ENCODE measurements at regions not wholly inside any gene's neighbourhood (a gene's known extent, or its start where the extent isn't known, plus 50 kb on each side); places are given as distances from the start of the nearest gene placed in this dataset.

- TF ChIP-seq MAX (IDR thresholded peaks at IDR 0.05) (no peak), RAD21 (IDR thresholded peaks at IDR 0.05; ENCODE audit: low read depth) (no peak), TEAD4 (IDR thresholded peaks at IDR 0.05) (no peak), TAF1 (IDR thresholded peaks at IDR 0.05; ENCODE audit: low read depth) (no peak), YY1 (IDR thresholded peaks at IDR 0.05; ENCODE audit: low read depth) (no peak), CREB1 (IDR thresholded peaks at IDR 0.05; ENCODE audit: low read depth) (no peak), TCF12 (IDR thresholded peaks at IDR 0.05; ENCODE audit: low read depth) (no peak), CEBPB (IDR thresholded peaks at IDR 0.05) (no peak), FOXM1 (IDR thresholded peaks at IDR 0.05; ENCODE audit: borderline replicate concordance, low read depth) (no peak), USF1 (IDR thresholded peaks at IDR 0.05) (no peak), NFIC (IDR thresholded peaks at IDR 0.05) (no peak), EP300 (IDR thresholded peaks at IDR 0.05; ENCODE audit: borderline replicate concordance) (no peak), REST (IDR thresholded peaks at IDR 0.05; ENCODE audit: low read depth) (no peak), EGR1 (IDR thresholded peaks at IDR 0.05) (no peak), ZBTB7A (IDR thresholded peaks at IDR 0.05; ENCODE audit: low read depth) (no peak)
These were observed 254.5 kb downstream of the FAM43A start for GRCh38 chr3:194939949-194940770.

GRCh38 chr3:194941360-194941955 lies 255.8 kb downstream of the FAM43A start:
- TF ChIP-seq REST (IDR thresholded peaks at IDR 0.05; ENCODE audit: low read depth) (no peak), RAD21 (IDR thresholded peaks at IDR 0.05; ENCODE audit: low read depth) (no peak), CREB1 (IDR thresholded peaks at IDR 0.05; ENCODE audit: low read depth) (no peak), EGR1 (IDR thresholded peaks at IDR 0.05) (no peak), TCF12 (IDR thresholded peaks at IDR 0.05; ENCODE audit: low read depth) (no peak), TEAD4 (IDR thresholded peaks at IDR 0.05) (no peak), FOXM1 (IDR thresholded peaks at IDR 0.05; ENCODE audit: borderline replicate concordance, low read depth) (no peak), ZBTB7A (IDR thresholded peaks at IDR 0.05; ENCODE audit: low read depth) (no peak), NFIC (IDR thresholded peaks at IDR 0.05) (no peak), EP300 (IDR thresholded peaks at IDR 0.05; ENCODE audit: borderline replicate concordance) (no peak), CEBPB (IDR thresholded peaks at IDR 0.05) (no peak)

GRCh38 chr3:194941956-194942511 lies 256.4 kb downstream of the FAM43A start:
- no peak for TF ChIP-seq EGR1 (IDR thresholded peaks at IDR 0.05)
- no peak for TF ChIP-seq USF1 (IDR thresholded peaks at IDR 0.05)

GRCh38 chr3:194944526-194944925 lies 258.8 kb downstream of the FAM43A start:
- TF ChIP-seq USF1 (IDR thresholded peaks at IDR 0.05) (no peak), MAX (IDR thresholded peaks at IDR 0.05) (no peak), TAF1 (IDR thresholded peaks at IDR 0.05; ENCODE audit: low read depth) (no peak), FOXM1 (IDR thresholded peaks at IDR 0.05; ENCODE audit: borderline replicate concordance, low read depth) (no peak), EP300 (IDR thresholded peaks at IDR 0.05; ENCODE audit: borderline replicate concordance) (no peak), CREB1 (IDR thresholded peaks at IDR 0.05; ENCODE audit: low read depth) (no peak), YY1 (IDR thresholded peaks at IDR 0.05; ENCODE audit: low read depth) (no peak), TEAD4 (IDR thresholded peaks at IDR 0.05) (no peak), CEBPB (IDR thresholded peaks at IDR 0.05) (no peak), ZBTB7A (IDR thresholded peaks at IDR 0.05; ENCODE audit: low read depth) (no peak), RAD21 (IDR thresholded peaks at IDR 0.05; ENCODE audit: low read depth) (no peak), EGR1 (IDR thresholded peaks at IDR 0.05) (no peak)

- no peak for TF ChIP-seq EP300 (IDR thresholded peaks at IDR 0.05; ENCODE audit: borderline replicate concordance)
- TF ChIP-seq RAD21 (IDR thresholded peaks at IDR 0.05; ENCODE audit: low read depth): no peak
- TF ChIP-seq EGR1 (IDR thresholded peaks at IDR 0.05): no peak
- TF ChIP-seq ZBTB7A (IDR thresholded peaks at IDR 0.05; ENCODE audit: low read depth): no peak
- no peak for TF ChIP-seq USF1 (IDR thresholded peaks at IDR 0.05)
- TF ChIP-seq FOXM1 (IDR thresholded peaks at IDR 0.05; ENCODE audit: borderline replicate concordance, low read depth): no peak
These were observed 259.8 kb downstream of the FAM43A start for GRCh38 chr3:194945508-194945907.
